HG03457 (cell line): ENCODE measurements at regions not wholly inside any gene's neighbourhood (a gene's known extent, or its start where the extent isn't known, plus 50 kb on each side); places are given as distances from the start of the nearest gene placed in this dataset.
"Not testable (repeated sequence)": the region's sequence is repeated elsewhere in the genome, so short reads cannot be mapped to it uniquely, and the experiment has no call there.

Experiments used
- ATAC-seq: cut with Tn5 transposase; IDR thresholded peaks from one replicate; pipeline ENCODE4 v1.9.1; 2021; ENCODE audit warnings: moderate number of reproducible peaks; ENCODE audit not compliant: unreplicated experiment

DNA sequence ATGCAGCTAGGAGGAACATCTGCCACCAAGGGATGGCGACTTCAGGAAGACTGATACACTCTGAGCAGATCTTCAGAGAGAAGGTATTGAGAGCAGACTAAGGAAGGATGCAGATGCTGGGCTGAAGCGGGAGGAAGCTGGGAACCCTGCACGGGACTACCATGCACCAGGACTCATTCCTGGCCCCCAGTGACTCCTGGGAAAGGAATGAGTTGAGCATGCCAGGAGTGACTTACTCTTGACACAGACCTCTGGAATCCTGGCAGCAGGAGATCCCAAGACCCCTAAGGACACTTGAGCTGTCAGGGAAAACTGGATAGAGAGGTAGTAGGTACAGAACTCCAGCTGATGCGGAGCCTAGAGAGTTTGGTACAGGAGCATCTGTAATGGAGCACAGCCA, 336.1 kb downstream of the RPS29 start:
- no peak for ATAC-seq

DNA sequence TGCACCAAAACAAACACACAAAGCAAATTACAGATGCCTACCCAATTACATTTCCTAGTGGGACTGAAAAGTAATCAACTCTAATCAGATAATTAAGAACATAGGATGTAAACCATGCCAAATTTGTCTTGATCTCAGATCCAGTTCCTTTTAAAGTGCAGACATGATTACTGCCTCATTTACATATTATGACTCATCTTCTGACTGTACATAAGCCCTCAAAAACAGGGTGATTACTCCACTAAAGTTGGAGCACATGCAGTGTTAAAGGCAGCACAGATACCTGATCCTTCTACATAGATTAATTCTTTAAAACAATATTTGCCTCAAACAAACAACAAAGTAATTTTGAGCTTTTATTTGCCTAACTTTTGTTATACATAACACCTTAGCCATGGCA, 337.2 kb downstream of the RPS29 start:
- ATAC-seq, result no peak

- ATAC-seq, result not testable (repeated sequence)
Measured at GRCh38 chr14:49243777-49244176, 342.4 kb downstream of the RPS29 start.

- ATAC-seq, result no peak
Measured at GRCh38 chr14:49240383-49240782, 345.8 kb downstream of the RPS29 start.

GRCh38 chr14:49228552-49228951, 357.6 kb downstream of the RPS29 start:
- ATAC-seq, result no peak

DNA sequence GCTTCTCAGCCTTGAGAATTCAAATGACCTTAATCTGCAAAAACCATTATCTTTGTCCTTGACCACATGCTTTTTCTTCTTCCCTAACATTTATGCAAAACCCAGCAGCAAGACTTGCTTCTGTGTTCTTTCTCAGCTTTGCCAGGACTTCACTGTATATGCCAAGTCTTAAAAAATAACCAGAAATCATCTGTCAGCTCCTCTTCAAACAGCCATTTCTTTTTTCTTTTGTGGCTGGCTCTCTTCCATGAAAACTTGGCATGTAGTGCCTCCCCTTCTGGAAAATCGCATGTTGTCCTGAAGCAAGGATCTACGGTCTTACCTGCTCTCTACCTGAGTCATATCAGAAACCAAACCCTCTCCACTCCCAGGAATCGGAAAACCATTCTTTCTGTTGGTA, 364.9 kb downstream of the RPS29 start:
- no peak for ATAC-seq

DNA sequence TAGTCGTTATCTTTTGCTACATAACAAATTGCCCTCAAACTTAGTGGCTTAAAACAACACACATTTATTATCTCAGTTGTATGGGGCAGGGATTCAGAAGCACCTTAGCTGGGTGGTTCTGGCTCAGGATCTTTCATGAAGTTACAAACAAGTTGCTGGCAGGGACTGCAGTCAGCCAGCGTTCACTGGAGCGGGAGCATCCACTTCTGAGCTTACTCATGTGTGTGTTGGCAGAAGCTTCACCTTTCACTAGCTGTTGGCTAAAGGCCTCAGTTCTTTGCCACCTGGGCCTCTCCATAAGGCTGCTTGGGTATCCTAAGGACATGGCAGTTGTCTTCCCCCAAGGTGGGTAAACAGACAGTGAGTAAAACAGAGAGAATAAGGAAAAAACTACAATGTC, 365.7 kb downstream of the RPS29 start:
- ATAC-seq, result no peak

GRCh38 chr14:49218436-49219092, 367.6 kb downstream of the RPS29 start:
- ATAC-seq, result no peak

DNA sequence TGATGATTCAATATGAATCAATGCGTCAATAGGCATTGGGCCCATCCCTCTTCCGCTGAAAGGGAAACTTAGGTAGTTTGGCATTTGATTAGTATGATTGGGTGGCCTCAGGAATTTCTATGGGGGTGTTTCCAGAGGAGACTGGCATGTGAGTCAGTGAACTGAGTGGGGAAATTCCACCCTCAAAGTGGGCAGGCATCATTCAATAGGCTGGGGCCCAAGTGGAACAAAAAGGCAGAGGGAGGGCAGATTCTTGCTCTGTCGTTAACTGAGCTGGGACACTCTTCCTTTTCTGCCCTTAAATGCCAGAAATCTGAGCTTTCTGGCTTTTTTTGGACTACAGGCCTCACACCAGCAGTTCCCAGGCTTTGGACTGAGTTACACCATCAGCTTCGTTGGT, 373.5 kb downstream of the RPS29 start:
- no peak for ATAC-seq

GRCh38 chr14:49209416-49209815, 376.8 kb downstream of the RPS29 start:
- no peak for ATAC-seq

- ATAC-seq, result no peak
Measured at GRCh38 chr14:49206828-49207227, 379.4 kb downstream of the RPS29 start.

DNA sequence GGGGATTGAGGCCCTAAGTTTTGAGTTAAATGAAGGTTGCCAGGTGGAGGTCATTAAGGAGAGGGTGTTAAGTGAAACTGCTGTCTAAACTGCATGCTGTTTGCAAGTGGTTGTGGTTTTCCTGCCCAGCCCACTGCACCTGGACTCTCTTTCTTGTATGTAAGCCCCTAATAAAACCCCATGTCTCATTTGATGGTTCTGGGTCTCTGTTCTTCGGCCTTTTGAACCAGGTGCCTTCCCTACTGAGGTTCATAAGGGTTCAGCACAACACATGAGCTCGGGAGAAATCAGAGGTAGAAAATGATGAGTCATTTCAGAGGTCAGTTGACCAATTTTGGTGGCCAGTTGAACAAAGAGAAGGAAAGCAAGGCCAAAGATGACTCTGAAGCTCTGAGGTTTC, 382.5 kb downstream of the RPS29 start:
- ATAC-seq, result no peak

DNA sequence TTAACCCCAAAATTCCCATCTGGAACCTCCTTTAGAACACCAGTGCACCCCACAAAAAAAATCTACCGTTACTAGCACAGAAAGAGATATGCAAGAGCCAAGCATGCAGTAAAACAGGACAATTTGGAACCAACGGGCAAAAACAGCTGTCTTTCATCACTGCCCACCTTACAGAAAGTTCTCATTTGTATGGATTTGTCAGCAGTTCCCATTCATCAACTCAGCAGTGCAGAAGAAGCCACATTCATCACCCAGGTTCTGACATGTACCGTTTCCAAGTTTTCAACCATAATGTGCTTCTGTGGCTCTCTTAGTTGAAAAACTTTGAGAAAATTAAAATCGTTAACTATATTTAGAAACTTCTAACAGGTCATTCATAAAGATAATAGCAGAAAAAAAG, 387.0 kb downstream of the RPS29 start:
- no peak for ATAC-seq

GRCh38 chr14:49196327-49196726, 389.9 kb downstream of the RPS29 start:
- ATAC-seq, result no peak

- no peak for ATAC-seq
Measured at GRCh38 chr14:49194067-49194466, 392.1 kb downstream of the RPS29 start.

DNA sequence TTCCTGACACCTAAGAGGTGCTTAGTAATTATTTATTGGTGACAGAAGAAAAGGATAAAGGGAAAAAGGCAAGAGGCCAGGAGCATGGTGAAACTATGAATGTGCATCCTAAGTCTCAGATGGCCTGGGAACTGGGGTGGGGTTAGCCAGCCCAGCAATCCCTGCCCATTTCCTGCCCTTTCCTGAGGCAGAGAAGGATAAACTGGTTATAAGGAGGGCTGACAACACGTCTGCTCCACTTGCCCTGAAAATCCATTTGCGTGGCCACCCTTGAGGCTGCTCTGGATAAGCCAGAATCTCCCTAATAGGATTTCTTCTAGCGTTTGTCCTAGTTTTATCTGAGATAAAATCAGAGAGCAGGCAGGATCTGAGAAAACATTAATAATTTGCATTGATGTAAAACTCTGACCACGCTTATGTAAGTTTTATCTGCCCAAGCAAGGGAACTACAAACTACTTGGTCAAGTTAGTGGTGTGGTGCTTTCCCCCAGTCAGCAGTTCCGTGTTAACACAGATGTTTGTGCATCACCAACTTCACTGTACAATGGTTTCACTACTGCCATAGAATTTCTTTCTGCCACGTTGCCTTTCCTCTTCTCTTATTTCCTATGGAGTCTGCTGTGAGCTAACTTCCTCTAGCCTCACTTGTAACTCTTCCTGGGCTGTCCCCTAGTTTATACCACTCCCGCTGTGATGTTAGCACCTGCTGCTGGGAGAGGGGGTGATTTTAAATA, 392.7 kb downstream of the RPS29 start:
- peak; percentile 100 for ATAC-seq

DNA sequence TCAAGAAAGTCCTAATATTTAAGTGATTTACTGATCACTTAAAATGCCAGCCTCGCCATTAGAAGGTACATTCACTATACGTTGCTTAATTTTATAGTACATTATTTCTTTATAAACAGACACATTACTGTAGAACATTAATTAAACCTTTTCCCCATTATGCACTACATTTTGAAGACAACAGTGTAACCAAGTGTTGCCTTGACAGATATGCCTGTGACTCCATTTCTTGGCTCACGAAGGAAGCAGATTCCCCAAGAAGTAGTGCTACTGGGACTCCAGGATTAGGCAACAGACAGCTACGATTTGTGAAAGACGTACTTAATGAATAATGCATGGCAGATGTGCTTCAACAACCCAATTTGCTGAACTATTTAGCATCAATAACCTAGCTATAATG, 394.8 kb downstream of the RPS29 start:
- ATAC-seq, result no peak

DNA sequence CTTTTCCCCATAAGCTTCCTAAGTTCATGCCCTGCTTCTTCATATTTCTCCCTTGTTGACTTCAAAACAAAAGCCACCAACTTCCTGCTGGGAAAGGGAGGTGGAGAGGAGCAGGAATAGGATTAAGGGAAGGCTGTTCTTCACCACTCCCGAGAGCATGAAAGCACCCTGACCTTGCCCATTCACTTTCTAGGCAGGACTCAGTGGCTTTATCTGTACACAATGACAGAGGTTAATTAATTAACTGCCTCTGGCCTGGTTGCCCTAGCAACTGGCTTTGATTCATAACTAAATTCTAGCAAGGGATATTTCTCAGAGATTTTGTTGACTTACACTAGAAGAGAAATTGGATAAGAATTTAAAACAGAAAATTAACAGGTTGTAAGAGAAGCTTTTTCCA, 396.8 kb downstream of the RPS29 start:
- ATAC-seq, result no peak

DNA sequence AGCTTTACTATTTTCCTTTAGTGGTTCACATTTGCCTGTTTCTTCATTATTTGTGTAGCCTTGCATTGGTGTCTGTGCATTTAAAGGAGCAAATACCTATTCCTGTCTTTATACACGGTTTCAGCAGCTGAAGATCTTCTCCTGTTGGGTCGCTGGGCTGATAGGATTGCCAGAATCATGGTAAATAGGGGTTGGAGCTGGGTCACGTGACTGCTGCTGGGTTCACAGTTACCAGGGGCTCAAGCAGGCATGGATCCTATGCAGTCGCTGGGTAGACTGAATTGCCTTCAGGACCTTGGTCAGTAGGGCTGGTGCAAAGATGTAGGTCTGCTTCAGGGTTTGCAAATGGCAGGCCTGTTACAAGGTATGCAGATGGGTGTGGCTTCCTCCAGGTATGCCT, 398.4 kb downstream of the RPS29 start:
- ATAC-seq, result no peak

GRCh38 chr14:49173765-49174373, 412.3 kb downstream of the RPS29 start:
- ATAC-seq, result peak; percentile 98

DNA sequence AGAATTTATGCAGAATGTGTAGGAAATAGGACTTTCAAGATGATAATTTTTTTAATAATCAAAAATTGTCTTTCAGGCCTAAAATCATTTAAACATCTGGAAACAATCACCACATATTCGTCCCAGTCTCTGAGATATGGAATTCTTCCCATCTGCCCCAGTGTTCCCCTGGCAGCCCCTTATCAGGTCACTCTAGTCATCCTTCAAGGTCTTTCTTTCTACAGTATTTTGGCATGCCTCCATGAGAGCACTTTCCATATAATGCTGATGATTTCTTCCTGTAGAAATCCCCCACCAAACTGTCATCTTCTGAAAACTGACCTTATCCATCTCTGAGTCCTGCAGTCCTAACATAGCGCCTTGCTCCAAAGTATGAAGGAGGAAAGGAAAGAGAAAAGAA, 422.1 kb downstream of the RPS29 start:
- ATAC-seq, result no peak

DNA sequence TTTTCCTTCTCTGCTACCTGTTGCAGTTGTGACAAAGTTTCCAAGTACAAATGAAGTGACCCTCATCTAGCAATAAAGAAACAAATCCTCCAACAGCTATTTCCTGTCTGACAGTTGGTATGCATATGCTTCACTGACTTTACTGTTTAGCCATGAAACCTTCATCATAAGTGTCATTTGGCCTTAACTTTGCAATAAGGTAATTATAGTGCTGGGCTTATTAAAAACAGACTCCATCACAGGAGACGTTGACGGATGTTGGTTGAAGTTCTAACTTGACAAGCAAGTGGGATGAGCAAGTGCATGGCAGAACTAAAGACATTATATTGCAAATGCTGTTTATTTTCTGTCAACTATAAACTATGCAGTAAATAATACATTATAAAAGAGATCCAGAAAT, 425.2 kb downstream of the RPS29 start:
- no peak for ATAC-seq
